ENCODE measurements at regions not wholly inside any gene's neighbourhood (a gene's known extent, or its start where the extent isn't known, plus 50 kb on each side); places are given as distances from the start of the nearest gene placed in this dataset.

- DNase-seq = no peak
These were observed 646.3 kb upstream of the SLITRK1 start for GRCh38 chr13:84528408-84529070.

- no peak for DNase-seq
These were observed 643.6 kb upstream of the SLITRK1 start for GRCh38 chr13:84525865-84526264.

DNA sequence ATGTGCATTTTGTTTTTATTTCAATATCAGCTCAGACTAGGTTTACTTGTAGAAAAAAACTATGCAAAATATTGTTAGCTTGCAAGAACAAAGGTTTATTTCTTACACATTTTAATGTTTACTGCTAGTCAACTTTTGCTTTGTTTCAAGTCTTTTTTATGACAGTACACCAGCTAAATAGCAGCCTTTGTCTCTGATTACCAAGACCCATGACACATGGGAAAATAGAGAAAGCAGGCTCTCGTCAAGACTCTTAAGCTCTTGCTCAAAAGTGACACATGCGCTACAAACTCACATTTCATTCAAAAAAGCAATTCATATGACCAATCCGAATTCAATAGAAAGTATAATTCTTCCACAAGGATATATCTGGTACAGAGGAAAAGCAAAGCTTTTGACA is 642.3 kb upstream of the SLITRK1 start:
- no peak for DNase-seq

DNA sequence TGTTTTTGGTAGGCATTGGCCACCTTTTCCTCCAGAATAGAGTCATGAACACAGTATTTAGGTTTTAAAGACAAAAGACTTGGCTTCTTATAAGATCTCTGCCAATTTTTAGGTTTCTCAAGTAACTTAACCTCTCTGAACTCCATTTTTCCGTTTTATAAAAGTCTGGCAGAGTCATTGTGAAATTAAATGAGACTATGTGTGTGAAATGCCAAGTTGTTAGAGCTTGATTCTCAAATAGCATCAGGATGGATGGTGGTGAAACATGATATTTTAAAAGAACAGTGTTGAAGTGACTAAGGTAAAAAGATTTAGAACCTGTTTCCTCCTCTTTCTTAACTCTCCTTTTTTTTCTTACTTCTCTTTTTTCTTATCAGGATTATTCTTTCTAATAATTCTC is 617.7 kb upstream of the SLITRK1 start:
- no peak for DNase-seq

DNA sequence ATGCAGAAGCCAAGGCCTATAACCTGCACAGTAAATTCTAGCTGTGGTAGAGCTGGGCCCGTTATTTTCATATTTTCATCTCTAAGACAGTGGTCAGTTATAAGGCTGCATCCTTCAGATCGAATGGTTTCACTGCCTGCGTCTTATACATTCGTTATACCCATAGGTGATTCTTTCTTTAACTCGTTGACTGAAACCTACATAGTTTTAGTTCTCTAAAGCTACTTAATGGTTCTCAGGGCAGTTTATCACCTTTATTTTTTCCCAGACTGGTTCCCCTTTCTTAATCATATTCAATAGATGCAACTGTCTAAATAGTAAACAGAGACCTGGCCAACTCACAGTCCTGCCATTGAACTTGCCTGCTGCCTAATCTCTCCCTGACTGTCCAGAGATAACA is 615.3 kb upstream of the SLITRK1 start:
- no peak for DNase-seq

DNA sequence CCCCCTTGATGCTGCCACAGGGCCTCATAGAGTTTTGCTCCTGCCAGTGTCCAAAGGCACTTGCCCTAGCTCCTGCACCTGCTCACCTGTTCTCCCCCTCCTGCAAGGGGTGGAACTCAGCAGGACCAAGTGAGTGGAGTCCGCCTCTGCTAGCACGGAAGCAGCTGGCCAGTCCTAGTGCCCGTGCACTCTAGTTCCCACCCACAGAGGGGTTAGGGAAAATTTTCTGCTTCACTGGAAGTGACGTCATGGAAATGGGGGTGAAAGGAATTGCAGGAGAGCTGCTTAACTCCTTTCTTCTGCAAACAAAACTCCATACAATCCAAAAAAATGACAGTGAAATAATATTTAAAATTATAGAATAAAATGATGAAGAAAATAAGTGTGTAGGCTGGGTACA is 609.7 kb upstream of the SLITRK1 start:
- DNase-seq = no peak

DNA sequence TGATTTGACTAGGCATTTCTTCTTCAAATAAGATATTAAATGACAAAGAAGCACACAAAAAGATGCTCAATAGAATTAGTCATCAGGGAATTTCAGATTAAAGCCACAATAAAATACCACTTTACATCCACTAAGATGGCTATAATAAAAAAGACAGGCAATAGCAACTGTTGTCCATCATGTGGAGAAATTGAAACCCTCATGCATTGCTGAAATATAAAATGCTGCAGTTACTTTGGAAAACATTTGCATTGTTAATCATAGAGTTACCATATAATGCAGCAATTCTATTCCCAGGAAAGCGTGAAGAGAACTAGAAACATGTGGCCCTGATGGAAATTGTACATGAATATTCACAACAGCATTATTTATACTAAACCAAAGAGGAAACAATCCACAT is 605.5 kb upstream of the SLITRK1 start:
- no peak for DNase-seq

DNA sequence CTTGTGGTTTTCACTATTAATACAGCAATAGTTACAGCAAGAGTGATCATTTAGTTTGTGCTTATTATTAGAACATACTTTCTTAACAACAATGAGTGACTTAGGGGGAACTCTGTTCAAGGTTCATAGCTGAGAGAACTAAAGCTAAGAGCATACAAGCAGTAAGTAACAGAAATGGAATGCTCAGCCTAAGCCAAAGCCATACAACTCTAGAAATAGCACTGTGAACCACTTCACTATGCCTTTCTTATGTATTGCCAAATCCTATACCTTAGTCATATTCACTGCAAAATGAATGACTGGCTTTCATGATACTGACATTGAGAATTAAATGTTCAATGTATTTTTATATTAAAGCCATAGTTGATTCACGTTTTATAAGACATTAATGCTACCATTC is 599.7 kb upstream of the SLITRK1 start:
- DNase-seq = no peak

GRCh38 chr13:84479656-84480055 is 597.4 kb upstream of the SLITRK1 start:
- no peak for DNase-seq

GRCh38 chr13:84470528-84470927 is 588.3 kb upstream of the SLITRK1 start:
- no peak for DNase-seq

- no peak for DNase-seq
These were observed 584.2 kb upstream of the SLITRK1 start for GRCh38 chr13:84466461-84466860.

DNA sequence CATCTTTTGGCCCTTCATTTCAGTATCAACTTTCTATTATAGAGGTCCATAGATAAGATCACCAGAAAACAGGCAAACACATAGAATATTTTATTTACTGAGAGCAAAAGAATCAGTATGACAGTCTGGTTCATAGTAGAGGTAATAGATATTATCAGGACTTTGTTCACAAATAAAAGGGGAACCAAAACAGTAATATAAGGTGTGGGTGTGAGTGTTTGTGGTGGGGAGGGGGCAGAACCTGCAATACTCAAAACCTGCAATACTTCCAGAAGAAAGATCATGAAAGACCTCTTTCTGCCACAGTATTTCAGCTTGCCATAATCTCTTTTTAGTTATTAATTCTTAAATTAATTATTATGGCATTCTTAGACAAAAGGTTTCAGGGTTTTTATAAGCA is 578.7 kb upstream of the SLITRK1 start:
- no peak for DNase-seq

- DNase-seq = no peak
These were observed 573.0 kb upstream of the SLITRK1 start for GRCh38 chr13:84455143-84455905.

DNA sequence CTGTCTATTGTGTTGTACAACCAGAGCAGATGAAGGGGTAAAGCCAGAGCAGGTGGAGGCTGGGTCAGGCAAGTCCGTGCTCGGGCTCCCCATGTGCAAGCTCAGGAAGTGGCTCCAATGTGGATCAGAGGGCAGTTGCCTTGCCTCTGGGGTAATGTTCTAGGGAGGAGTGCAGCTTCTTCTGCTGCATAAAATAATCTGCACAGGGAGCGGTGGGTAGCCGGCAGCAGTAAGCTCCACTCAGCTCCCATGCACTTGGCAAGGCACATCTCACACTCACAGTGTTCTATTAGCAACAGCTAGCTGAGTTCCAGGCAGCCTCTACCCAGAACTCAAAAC is 565.3 kb upstream of the SLITRK1 start:
- no peak for DNase-seq

DNA sequence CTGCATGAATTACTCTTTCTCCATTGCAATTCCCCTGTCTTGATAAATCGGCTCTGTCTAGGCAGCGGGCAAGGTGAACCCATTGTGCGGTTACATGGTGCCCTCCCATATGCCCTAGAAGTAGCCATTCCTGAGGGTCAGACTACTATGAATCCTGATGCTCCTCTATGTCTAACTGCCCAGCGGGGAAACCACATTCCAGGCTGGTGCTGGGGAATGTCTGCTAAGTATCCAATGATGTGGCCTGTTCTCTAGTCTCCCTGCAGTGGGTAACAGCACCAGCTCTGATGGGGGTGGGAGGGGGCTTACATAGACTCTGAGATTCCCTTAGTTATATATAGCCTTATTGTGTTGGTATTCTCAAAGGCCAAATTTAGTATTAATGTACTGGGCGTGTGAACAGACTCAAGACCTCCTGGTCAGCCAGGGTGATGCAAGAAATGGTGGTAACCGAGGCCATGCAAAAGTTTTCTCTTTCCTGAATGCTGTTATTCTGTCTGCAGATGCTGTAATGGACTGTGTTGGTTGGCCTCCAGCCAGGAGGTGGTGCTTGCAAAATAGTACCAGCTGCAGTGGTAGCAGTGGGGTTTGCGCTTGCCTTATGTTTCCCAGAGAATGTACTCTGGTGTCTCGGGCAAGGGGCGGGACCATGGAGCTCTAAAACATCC is 564.8 kb upstream of the SLITRK1 start:
- no peak for DNase-seq

GRCh38 chr13:84445776-84446175 is 563.5 kb upstream of the SLITRK1 start:
- DNase-seq = no peak

DNA sequence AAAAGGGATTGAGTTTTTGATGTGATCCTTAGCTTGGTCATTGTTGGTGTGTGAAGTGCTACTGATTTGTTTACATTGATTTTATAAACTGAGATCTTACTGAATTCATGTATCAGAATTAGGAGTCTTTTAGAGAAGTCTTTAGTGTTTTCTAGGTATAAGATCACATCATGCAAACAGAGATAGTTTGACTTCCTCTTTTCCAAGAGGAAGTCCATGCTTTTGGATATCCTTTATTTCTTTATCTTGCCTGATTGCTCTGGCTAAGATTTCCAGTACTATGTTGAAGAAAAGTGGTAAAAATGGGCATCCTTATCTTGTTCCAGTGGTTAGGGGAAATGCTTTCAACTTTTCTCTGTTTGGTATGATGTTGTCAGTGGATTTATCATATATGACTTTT is 561.2 kb upstream of the SLITRK1 start:
- DNase-seq = no peak

GRCh38 chr13:84439108-84439507 is 556.8 kb upstream of the SLITRK1 start:
- no peak for DNase-seq

- DNase-seq = no peak
These were observed 550.8 kb upstream of the SLITRK1 start for GRCh38 chr13:84433024-84433423.

DNA sequence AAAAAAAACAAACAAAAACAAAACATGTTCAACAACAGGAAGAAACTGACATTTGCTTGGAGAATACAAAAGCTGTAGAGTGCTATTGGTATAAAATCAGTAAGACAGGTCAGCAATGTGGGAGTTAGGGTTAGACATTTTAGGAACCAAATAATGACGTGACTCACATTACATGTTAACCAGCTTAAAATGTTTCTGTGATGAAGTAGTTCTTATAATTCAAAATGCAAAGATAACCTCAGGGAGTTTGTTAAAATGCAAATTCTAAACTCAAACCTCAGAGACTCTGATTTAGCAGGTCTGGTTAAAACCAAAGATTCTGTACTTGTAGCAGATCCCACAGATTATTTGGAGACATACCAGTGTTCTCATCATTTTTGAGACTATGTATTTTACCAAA is 549.4 kb upstream of the SLITRK1 start:
- DNase-seq = no peak

DNA sequence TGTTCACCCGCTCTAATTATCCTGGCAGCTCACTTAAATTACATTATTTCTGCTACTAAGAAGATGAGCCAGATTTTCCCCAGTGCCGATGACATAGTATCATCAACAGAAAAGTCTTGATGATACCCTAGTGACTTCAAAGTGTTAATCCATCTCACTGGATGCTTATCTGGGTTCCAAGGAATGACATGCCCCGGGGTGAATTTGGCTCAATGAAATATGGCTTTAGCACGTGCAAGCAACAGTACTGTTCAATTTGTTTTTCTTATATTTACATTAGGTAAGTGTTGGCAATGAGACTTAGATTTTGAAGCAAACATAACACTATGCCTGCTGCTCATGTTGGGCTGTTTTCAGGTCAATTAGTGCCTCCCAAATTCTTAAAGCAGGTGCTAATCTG is 548.2 kb upstream of the SLITRK1 start:
- no peak for DNase-seq

DNA sequence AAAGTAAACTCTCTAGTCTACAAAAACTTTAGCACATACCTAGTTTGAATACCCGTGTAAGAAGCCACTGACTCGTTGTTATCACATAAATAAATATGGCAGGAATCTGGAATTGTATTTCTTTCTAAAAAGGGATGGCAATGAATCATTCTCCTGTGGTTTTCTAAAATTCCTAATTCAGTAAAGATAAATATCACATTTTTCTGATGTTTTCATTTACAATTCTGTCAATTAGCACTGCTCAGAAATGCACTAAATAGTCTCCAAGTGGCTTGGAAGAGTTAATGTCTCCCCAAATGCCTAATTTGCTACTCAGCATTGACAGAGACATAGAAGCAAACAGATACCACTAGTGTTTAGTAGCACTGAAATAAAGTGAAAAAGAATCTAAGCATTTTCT is 547.7 kb upstream of the SLITRK1 start:
- DNase-seq = no peak

DNA sequence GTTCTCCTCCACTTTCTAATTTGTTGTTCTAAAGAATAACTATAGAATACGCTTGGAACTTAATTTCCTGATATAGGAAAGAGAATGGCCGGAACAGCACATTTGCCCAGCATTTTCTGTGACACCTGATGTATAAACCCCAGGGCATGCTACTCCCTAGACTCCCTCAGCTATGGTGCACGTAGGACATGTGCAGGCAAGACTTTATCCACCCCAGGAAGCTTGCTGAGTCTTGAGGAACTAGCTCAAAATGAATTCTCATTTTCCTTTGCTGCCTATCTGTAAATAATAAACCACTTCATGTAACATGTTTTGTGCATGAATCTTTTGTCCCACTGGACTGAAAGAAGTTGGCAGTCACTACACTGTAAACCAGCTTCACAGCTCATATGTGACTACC is 535.8 kb upstream of the SLITRK1 start:
- DNase-seq = no peak

DNA sequence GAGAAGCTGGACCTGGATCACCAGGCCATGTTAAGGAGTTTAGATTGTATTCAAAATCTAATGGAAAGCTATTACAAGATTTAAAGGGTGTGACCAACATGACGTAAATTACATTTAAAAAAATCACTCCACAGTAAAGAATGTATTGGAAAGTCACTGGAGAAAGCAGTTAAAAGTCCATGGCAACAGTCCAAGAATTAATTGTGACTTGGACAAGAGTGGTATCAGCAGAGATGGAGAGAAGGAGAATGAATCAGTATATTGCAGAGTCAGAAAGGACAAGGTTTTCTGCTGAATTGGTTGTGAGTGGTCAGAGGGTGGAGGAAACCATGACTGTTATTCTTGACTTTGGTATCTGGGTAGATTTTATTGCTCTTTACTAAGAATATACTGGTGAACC is 535.1 kb upstream of the SLITRK1 start:
- DNase-seq = no peak

All from activated gamma-delta T cell (primary cell).